ENCODE measurements at regions not wholly inside any gene's neighbourhood (a gene's known extent, or its start where the extent isn't known, plus 50 kb on each side); places are given as distances from the start of the nearest gene placed in this dataset.

- TF ChIP-seq POLR2AphosphoS5 (IDR thresholded peaks at IDR 0.05; ENCODE audit: low read depth) (no peak), EZH2 (IDR thresholded peaks at IDR 0.05; ENCODE audit: low read depth, unreplicated experiment) (no peak), REST (IDR thresholded peaks at IDR 0.05; ENCODE audit: unreplicated experiment) (no peak), JUNB (IDR thresholded peaks at IDR 0.05; ENCODE audit: unreplicated experiment) (no peak), CREB1 (CRISPR knock-in tag; IDR thresholded peaks at IDR 0.05; ENCODE audit: low read depth) (no peak), STAT1 (IDR thresholded peaks at IDR 0.05; ENCODE audit: unreplicated experiment) (no peak)
- no peak overlapping the region for H2AFZ ChIP-seq
- no peak overlapping the region for H3K4me3 Mint-ChIP-seq
- no peaks in the 10 kb centered on the region for H3K4me1 Mint-ChIP-seq
- no peak overlapping the region for H3K4me2 ChIP-seq
- no peaks in the 10 kb centered on the region for H3K27me3 ChIP-seq (ENCODE audit: insufficient read depth)
- no peaks in the 10 kb centered on the region for H3K27me3 Mint-ChIP-seq (ENCODE audit: insufficient read depth, low read depth, poor library complexity)
- H3K36me3 ChIP-seq (ENCODE audit: insufficient read depth), result no peaks in the 10 kb centered on the region
- peaks cover 3% of the 10 kb centered on the region; the same call in 2 of the 3 replicates for H3K9me3 Mint-ChIP-seq
- no peak overlapping the region for H3K27ac ChIP-seq (ENCODE audit: low read depth)
- DNase-seq (ENCODE audit: low spot score) (no peak), ATAC-seq (no peak)
- no peaks in the 10 kb centered on the region for H3K9me2 ChIP-seq (ENCODE audit: insufficient read depth)
- no peaks in the 10 kb centered on the region for H3K36me3 Mint-ChIP-seq (ENCODE audit: low read depth)
- H3F3A ChIP-seq (replicated peaks; ENCODE audit: low read depth), result no peaks in the 10 kb centered on the region
- H3K79me2 ChIP-seq (replicated peaks; ENCODE audit: insufficient read depth), result no peaks in the 10 kb centered on the region
- no peak overlapping the region for H3K27ac Mint-ChIP-seq
- H4K20me1 ChIP-seq (replicated peaks; ENCODE audit: insufficient read depth), result no peaks in the 10 kb centered on the region
- no peak overlapping the region for H3K4me3 ChIP-seq
- H3K4me1 ChIP-seq (ENCODE audit: insufficient read depth), result no peaks in the 10 kb centered on the region
Observed at GRCh38 chrX:5774446-5774845, 454.2 kb downstream of the NLGN4X start.

GRCh38 chrX:5771441-5771840 is 457.2 kb downstream of the NLGN4X start:
- no peak for ATAC-seq
- H3K4me3 ChIP-seq, result no peak overlapping the region
- no peaks in the 10 kb centered on the region for H3K9me2 ChIP-seq (ENCODE audit: insufficient read depth)
- H3K36me3 ChIP-seq (ENCODE audit: insufficient read depth), result no peaks in the 10 kb centered on the region
- H2AFZ ChIP-seq, result no peak overlapping the region
- no peaks in the 10 kb centered on the region for H4K20me1 ChIP-seq (replicated peaks; ENCODE audit: insufficient read depth)
- DNase-seq (ENCODE audit: low spot score), result no peak
- no peak overlapping the region for H3K27ac Mint-ChIP-seq
- no peaks in the 10 kb centered on the region for H3K27me3 Mint-ChIP-seq (ENCODE audit: insufficient read depth, low read depth, poor library complexity)
- H3K4me1 Mint-ChIP-seq, result no peaks in the 10 kb centered on the region
- no peaks in the 10 kb centered on the region for H3F3A ChIP-seq (replicated peaks; ENCODE audit: low read depth)
- H3K9me3 Mint-ChIP-seq, result no peaks in the 10 kb centered on the region; the same call in 2 of the 3 replicates
- no peaks in the 10 kb centered on the region for H3K36me3 Mint-ChIP-seq (ENCODE audit: low read depth)
- H3K27me3 ChIP-seq (ENCODE audit: insufficient read depth), result no peaks in the 10 kb centered on the region
- H3K4me2 ChIP-seq, result no peak overlapping the region
- H3K27ac ChIP-seq (ENCODE audit: low read depth), result no peak overlapping the region
- no peaks in the 10 kb centered on the region for H3K4me1 ChIP-seq (ENCODE audit: insufficient read depth)
- H3K4me3 Mint-ChIP-seq, result no peak overlapping the region
- no peaks in the 10 kb centered on the region for H3K79me2 ChIP-seq (replicated peaks; ENCODE audit: insufficient read depth)
- TF ChIP-seq CREB1 (CRISPR knock-in tag; IDR thresholded peaks at IDR 0.05; ENCODE audit: low read depth) (no peak), ZNF331 (CRISPR knock-in tag; IDR thresholded peaks at IDR 0.05; ENCODE audit: low read depth) (no peak), ZNF462 (CRISPR knock-in tag; IDR thresholded peaks at IDR 0.05) (no peak), CTCF (conservative IDR thresholded peaks at IDR 0.05; ENCODE audit: low read depth in 2 of 2) (no peak), ETS1 (IDR thresholded peaks at IDR 0.05) (no peak)
